GM12892 (cell line): ENCODE measurements at regions not wholly inside any gene's neighbourhood (a gene's known extent, or its start where the extent isn't known, plus 50 kb on each side); places are given as distances from the start of the nearest gene placed in this dataset.

Source experiments
- POLR2A ChIP-seq: IDR thresholded peaks from 2 replicates; pipeline ENCODE4 v1.6.1; 2011; ENCODE audit warnings: low read depth, low read length, control low read depth
- POLR2AphosphoS5 ChIP-seq: IDR thresholded peaks from 2 replicates; pipeline ENCODE4 v1.6.1; 2011; ENCODE audit warnings: low read depth, low read length, control low read depth
- TAF1 ChIP-seq: IDR thresholded peaks from 2 replicates; pipeline ENCODE4 v1.6.1; 2011; ENCODE audit warnings: low read depth, mild to moderate bottlenecking, control low read depth, low read length, borderline replicate concordance

DNA sequence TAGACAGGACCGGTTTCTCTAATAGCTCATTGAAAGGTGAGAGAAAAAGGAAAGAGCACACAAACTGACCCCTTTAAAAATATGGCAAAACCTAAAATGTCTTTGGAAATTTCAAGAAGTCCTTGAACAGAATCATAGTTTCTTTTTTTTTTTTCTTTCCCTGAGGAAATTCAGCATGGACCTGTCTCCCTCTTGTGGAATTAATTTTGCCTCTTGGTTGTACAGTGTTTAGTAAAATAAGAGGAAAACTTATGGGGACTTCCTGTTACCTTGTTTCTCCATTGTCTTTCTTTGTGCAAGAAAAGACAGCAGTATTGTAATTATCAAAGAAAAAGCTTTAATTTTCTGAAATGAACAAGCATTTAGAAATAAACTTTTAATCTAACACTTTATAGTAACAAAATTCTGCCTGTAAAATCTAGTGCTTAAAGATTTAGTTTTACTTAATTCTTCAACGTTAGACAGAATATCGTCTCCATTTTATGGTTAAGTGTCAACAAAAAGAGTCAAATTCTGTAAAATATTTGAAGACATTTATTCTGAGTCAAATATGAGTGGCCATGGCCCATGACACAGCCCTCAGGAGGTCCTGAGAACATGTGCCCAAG is 176.3 kb upstream of the NABP1 start:
- TF ChIP-seq POLR2AphosphoS5 = no peak
- TF ChIP-seq POLR2A = no peak
- TF ChIP-seq TAF1 = no peak
